ENCODE measurements at regions not wholly inside any gene's neighbourhood (a gene's known extent, or its start where the extent isn't known, plus 50 kb on each side); places are given as distances from the start of the nearest gene placed in this dataset.

DNA sequence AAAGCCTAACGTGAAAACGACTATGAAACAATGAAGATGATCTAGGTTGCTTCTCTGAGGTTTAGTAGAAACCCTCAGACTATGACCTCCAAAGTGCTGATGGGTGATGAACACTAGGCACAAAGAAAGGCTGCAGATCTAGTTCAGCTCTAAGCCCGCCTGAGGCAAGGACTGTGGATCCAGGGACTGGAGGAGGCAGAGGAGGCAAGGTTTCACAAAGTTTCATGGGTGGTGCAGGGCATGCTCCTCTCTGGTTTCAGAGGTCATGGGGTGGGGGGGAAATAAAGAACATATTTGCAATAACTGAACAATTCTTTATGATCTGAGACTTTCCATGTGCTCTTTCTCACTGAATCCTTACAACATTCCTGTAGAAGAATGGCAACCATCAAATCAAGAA is 679.2 kb downstream of the NTRK3 start (continued):
- TF ChIP-seq, protein P1, sequence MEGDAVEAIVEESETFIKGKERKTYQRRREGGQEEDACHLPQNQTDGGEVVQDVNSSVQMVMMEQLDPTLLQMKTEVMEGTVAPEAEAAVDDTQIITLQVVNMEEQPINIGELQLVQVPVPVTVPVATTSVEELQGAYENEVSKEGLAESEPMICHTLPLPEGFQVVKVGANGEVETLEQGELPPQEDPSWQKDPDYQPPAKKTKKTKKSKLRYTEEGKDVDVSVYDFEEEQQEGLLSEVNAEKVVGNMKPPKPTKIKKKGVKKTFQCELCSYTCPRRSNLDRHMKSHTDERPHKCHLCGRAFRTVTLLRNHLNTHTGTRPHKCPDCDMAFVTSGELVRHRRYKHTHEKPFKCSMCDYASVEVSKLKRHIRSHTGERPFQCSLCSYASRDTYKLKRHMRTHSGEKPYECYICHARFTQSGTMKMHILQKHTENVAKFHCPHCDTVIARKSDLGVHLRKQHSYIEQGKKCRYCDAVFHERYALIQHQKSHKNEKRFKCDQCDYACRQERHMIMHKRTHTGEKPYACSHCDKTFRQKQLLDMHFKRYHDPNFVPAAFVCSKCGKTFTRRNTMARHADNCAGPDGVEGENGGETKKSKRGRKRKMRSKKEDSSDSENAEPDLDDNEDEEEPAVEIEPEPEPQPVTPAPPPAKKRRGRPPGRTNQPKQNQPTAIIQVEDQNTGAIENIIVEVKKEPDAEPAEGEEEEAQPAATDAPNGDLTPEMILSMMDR (IDR thresholded peaks at IDR 0.05 in 2 of 3, conservative IDR thresholded peaks at IDR 0.05 in 1 of 3; ENCODE audit: borderline replicate concordance in 1 of 3, insufficient read depth in 1 of 3, low read depth in 2 of 3, low read length in 2 of 3) = no peak
- TF ChIP-seq ZFX (IDR thresholded peaks at IDR 0.05) = no peak
- no peak for TF ChIP-seq TCF7L2 (IDR thresholded peaks at IDR 0.05; ENCODE audit: borderline replicate concordance, extremely low read depth, insufficient read depth, insufficient read length)
- no peak for TF ChIP-seq EZH2phosphoT487 (IDR thresholded peaks at IDR 0.05; ENCODE audit: borderline replicate concordance)
- TF ChIP-seq, protein P2, sequence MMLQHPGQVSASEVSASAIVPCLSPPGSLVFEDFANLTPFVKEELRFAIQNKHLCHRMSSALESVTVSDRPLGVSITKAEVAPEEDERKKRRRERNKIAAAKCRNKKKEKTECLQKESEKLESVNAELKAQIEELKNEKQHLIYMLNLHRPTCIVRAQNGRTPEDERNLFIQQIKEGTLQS (IDR thresholded peaks at IDR 0.05) = no peak
- TF ChIP-seq SRF (IDR thresholded peaks at IDR 0.05; ENCODE audit: low read depth) = no peak

DNA sequence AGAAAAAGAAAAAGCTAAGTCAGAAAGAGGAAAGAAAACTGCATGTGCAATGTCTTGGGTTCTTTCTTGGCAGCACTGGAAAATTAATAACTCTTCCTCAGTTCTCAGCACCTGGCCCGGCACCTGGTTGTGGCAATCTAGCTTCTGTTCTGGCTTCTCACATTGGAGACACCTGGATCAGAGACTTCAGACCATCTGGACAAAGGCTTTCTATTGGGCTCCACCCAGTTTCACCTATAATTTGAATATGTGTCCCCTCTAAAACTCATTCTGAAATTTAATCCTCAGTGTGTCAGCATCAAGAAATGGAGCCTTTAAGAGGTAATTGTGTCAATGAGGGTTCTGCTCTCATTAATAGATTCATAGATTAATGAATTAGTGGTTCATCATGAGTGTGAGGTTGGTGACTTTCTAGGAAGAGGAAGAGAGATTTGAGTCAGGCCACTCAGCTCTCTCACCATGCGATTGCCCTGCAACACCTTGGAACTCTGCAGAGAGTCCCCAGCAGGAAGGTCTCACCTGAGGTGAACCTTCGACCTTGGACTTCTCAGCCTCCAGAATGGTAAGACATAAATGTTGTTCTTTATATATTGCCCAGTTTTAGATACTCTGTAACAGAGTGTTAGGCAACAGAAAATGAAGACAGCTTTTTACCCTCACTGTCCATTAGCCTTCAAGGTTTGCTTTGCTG is 679.9 kb downstream of the NTRK3 start:
- CTCF ChIA-PET = no interaction called here
- peaks cover 20 to 23% of the 10 kb centered on the region in 2 experiments; a peak in 2 of 4 replicates for H3K9me3 ChIP-seq (ENCODE audit: control insufficient read depth in 1 of 2, insufficient read depth in 1 of 2, low read depth in 1 of 2, low read length in 2 of 2)

More for the DNA sequence above, 679.9 kb downstream of the NTRK3 start:
- Histone ChIP-seq H3K79me2 (ENCODE audit: insufficient read depth, low read length) (no peaks in the 10 kb centered on the region), H3K9me2 (ENCODE audit: insufficient read depth) (no peaks in the 10 kb centered on the region), H3K36me3 (ENCODE audit: control insufficient read depth in 1 of 2, insufficient read depth in 2 of 2, low read length in 2 of 2) (no peaks in the 10 kb centered on the region), H3K27ac (ENCODE audit: low read depth, low read length) (no peak overlapping the region), H4K20me1 (ENCODE audit: insufficient read depth) (no peaks in the 10 kb centered on the region), H3K27me3 (ENCODE audit: insufficient read depth, low read length) (no peaks in the 10 kb centered on the region), H3K4me2 (ENCODE audit: low read length) (no peak overlapping the region), H3K9ac (ENCODE audit: low read length) (no peak overlapping the region), H3K4me3 (replicated peaks in 1 of 2; ENCODE audit: low read depth in 1 of 2, low read length in 2 of 2) (no peak overlapping the region), H2AFZ (ENCODE audit: low read depth, low read length, poor library complexity, severe bottlenecking) (no peak overlapping the region), H3K4me1 (ENCODE audit: control insufficient read depth in 1 of 2, insufficient read depth in 2 of 2, low read length in 2 of 2) (no peaks in the 10 kb centered on the region)
- DNase-seq (ENCODE audit: low read depth, low spot score) (no peak), ATAC-seq (no peak)
- ChIA-PET POLR2A (no interaction called here), RAD21 (ENCODE audit: low non-redundant PET in 1 of 2, low total read pairs in 2 of 2, uncharacterized antibody in 2 of 2, unreplicated experiment in 2 of 2) (no interaction called here)
- BruUV-seq (replicated peaks) = no TSS peak
- TF ChIP-seq CEBPB (IDR thresholded peaks at IDR 0.05; ENCODE audit: low read depth) = no peak
- no peak for TF ChIP-seq ZNF274 (IDR thresholded peaks at IDR 0.05; ENCODE audit: low read depth, low read length)
- TF ChIP-seq, protein P3, sequence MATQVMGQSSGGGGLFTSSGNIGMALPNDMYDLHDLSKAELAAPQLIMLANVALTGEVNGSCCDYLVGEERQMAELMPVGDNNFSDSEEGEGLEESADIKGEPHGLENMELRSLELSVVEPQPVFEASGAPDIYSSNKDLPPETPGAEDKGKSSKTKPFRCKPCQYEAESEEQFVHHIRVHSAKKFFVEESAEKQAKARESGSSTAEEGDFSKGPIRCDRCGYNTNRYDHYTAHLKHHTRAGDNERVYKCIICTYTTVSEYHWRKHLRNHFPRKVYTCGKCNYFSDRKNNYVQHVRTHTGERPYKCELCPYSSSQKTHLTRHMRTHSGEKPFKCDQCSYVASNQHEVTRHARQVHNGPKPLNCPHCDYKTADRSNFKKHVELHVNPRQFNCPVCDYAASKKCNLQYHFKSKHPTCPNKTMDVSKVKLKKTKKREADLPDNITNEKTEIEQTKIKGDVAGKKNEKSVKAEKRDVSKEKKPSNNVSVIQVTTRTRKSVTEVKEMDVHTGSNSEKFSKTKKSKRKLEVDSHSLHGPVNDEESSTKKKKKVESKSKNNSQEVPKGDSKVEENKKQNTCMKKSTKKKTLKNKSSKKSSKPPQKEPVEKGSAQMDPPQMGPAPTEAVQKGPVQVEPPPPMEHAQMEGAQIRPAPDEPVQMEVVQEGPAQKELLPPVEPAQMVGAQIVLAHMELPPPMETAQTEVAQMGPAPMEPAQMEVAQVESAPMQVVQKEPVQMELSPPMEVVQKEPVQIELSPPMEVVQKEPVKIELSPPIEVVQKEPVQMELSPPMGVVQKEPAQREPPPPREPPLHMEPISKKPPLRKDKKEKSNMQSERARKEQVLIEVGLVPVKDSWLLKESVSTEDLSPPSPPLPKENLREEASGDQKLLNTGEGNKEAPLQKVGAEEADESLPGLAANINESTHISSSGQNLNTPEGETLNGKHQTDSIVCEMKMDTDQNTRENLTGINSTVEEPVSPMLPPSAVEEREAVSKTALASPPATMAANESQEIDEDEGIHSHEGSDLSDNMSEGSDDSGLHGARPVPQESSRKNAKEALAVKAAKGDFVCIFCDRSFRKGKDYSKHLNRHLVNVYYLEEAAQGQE (IDR thresholded peaks at IDR 0.05; ENCODE audit: low read depth) = no peak
- TF ChIP-seq CBX3 (IDR thresholded peaks at IDR 0.05; ENCODE audit: low read depth) = no peak
- no peak for TF ChIP-seq SIN3A (IDR thresholded peaks at IDR 0.05; ENCODE audit: low read depth)
- no peak for TF ChIP-seq EGR1 (IDR thresholded peaks at IDR 0.05; ENCODE audit: low read depth)
- no peak for TF ChIP-seq POLR2AphosphoS5 (IDR thresholded peaks at IDR 0.05; ENCODE audit: low read depth, low read length)
- TF ChIP-seq SP1 (IDR thresholded peaks at IDR 0.05; ENCODE audit: low read depth) = no peak
- TF ChIP-seq SRF (IDR thresholded peaks at IDR 0.05; ENCODE audit: low read depth) = no peak
- no peak for TF ChIP-seq FOSL1 (IDR thresholded peaks at IDR 0.05; ENCODE audit: low read depth)
- no peak for TF ChIP-seq EZH2phosphoT487 (IDR thresholded peaks at IDR 0.05; ENCODE audit: borderline replicate concordance)
- TF ChIP-seq YY1 (IDR thresholded peaks at IDR 0.05; ENCODE audit: extremely low read depth, insufficient replicate concordance, low read depth, low read length) = no peak
- no peak for TF ChIP-seq POLR2A (IDR thresholded peaks at IDR 0.05; ENCODE audit: borderline replicate concordance, extremely low read depth, insufficient read depth, insufficient read length)
- TF ChIP-seq RAD21 (IDR thresholded peaks at IDR 0.05; ENCODE audit: low read depth) = no peak
- intact Hi-C loops (cut with micrococcal nuclease) = no loop called here
